ENCODE measurements at regions not wholly inside any gene's neighbourhood (a gene's known extent, or its start where the extent isn't known, plus 50 kb on each side); places are given as distances from the start of the nearest gene placed in this dataset.

DNA sequence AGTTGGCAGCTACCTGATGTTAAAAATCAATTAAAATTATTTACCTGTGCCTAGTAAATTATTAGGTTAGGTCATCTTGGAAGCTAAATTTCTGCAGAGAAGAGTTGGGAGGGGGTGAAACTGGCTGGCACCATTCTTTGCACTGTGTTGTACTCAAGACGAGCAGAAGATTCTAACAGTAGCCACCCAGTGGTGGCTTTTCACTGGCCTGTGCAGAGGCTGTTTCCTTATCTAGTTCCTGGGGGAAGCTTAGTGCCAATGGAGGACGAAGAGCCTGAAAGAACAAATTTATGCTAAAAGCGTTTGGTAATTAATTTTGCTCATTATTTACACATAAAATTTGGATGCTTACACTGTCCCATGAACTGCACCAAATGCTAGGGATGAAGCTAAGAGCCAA lies 595.3 kb downstream of the XPNPEP1 start:
- TF ChIP-seq CTCF (conservative IDR thresholded peaks at IDR 0.05; ENCODE audit: low read length): no peak
- no peak for TF ChIP-seq EZH2phosphoT487 (IDR thresholded peaks at IDR 0.05; ENCODE audit: borderline replicate concordance)

All from Loucy (cell line).